Femur (tissue), 1 donor: ENCODE measurements at regions not wholly inside any gene's neighbourhood (a gene's known extent, or its start where the extent isn't known, plus 50 kb on each side); places are given as distances from the start of the nearest gene placed in this dataset.
A peak's percentile ranks its signal among the peaks of the same experiment; 100 is the strongest.

Experiments used
- DNase-seq: peaks from one replicate; pipeline ENCODE4 v3.0.0-alpha.2; 2017

GRCh38 chr14:81673930-81674329, 140.3 kb upstream of the SEL1L start:
- DNase-seq = no peak

GRCh38 chr14:81676395-81676794, 142.7 kb upstream of the SEL1L start:
- no peak for DNase-seq

GRCh38 chr14:81676879-81677278, 143.2 kb upstream of the SEL1L start:
- no peak for DNase-seq

- no peak for DNase-seq
Measured at GRCh38 chr14:81677736-81678135, 144.1 kb upstream of the SEL1L start.

- no peak for DNase-seq
Measured at GRCh38 chr14:81679226-81679625, 145.6 kb upstream of the SEL1L start.

GRCh38 chr14:81681541-81681940, 147.9 kb upstream of the SEL1L start:
- DNase-seq = peak; percentile 28

- DNase-seq = no peak
Measured at GRCh38 chr14:81682134-81682533, 148.5 kb upstream of the SEL1L start.

DNA sequence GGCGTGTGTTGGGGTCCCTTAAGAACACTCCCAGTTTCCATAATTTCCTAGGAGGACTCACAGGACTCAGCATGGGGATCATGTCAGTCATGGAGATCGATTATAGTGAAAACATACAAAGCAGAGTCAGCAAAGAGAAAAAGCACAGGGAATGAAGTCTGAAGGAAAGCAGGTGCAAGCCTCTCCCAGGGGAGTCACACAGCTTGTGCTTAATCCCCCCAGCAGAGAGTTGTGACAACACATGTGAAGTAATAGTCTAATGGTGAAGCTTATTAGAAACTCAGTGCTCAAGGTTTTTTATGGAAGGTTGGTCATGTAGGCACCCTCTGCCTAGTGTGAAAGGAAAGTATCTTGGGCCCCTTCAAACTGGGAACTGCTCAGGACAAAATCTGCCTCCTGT, 149.0 kb upstream of the SEL1L start:
- no peak for DNase-seq

DNA sequence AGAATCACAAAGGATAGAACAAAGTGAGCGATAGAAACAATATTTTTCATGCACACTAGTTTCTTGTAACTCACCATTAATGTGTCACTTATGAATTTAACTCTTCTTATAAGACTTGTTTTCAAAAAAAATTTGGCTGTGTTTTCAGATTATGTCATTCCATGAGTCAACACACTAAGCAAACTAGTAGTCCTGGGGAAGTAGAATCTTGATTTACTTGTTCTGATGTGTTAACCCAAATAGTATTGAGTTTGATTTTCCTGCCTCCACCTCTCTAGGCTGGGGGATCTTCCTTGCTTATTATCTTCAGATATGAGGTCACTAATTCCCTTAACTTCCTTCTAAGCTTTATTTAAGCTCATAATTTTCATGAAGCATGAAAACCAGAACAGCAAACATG, 151.0 kb upstream of the SEL1L start:
- DNase-seq = no peak

- no peak for DNase-seq
Measured at GRCh38 chr14:81686512-81686911, 152.9 kb upstream of the SEL1L start.

GRCh38 chr14:81691931-81692330, 158.3 kb upstream of the SEL1L start:
- DNase-seq = no peak

GRCh38 chr14:81694419-81694818, 160.8 kb upstream of the SEL1L start:
- DNase-seq = no peak

- no peak for DNase-seq
Measured at GRCh38 chr14:81709681-81710080, 176.0 kb upstream of the SEL1L start.

GRCh38 chr14:81710232-81710845, 176.7 kb upstream of the SEL1L start:
- DNase-seq = peak; percentile 47

DNA sequence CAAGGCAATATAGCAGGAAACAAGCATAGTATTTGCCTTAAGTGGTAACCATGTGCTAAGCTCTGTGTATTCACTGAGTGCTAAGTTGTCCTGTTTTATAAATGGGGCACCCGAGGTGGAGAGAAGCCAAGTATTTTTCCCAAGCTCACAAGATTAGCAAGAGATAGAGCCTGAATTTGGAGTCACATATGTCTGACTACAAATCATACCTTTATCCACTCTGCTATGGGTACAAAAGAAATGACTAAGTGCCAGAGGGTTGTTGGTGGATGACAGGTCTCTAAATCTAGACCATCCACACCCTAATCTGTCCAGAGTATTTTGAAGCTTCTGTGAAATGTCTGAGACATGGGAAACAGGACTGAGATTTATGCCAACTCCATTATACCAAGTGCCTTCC, 182.1 kb upstream of the SEL1L start:
- no peak for DNase-seq

DNA sequence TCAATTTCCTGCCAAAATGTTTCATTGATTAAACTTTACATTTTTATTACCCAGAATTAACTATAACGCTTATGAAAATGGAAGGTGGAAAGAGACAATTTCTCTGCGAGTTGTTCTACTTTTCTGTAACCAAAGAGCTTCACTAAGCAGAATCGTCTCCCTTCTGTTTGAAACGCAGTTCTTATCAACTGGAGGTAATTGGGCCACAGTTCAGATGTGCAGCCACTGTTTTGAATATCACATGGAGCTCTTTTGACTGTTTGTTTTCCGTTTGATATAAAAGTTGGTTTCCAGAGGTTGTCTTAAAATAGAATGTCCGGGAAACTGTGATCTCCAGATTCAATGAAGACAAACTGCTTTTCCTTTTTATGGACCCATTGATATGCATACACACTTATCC, 183.3 kb upstream of the SEL1L start:
- no peak for DNase-seq

- DNase-seq = no peak
Measured at GRCh38 chr14:81723956-81724355, 190.3 kb upstream of the SEL1L start.

- DNase-seq = no peak
Measured at GRCh38 chr14:81727218-81727617, 193.6 kb upstream of the SEL1L start.

DNA sequence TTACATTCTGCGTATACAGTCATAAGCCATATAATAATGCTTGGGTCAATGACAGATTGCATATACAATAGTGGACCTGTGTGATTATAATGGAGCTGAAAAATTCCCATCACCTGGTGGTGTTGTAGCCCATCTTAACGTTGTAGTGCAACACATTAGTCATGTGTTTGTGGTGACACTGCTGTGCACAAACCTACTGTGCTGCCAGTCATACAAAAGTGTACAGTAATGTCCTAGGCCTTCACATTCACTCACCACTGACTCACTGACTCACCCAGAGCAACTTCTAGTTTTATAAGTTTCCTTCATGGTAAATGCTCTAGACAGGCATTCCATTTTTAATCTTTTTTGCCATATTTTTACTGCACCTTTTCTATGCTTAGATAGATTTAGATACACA, 194.8 kb upstream of the SEL1L start:
- DNase-seq = no peak

DNA sequence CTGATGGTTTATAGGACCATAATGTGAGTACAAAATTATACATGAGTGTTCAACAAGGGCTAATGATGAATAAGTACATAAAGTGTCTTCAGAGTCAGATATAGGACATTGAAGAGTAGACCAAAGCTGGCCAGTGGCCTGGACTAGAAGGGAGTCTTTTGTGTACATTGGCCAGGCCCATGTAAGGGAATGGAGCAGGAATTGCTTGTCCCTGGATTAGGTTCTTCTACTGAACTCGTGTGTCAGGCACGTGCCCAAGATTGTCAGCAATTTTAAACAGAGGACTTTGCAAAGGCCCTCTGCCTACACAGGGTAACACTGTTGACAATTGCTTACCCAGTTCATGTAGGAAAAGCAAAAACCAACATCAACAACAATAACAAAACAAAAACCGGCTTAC, 196.0 kb upstream of the SEL1L start:
- DNase-seq = no peak

DNA sequence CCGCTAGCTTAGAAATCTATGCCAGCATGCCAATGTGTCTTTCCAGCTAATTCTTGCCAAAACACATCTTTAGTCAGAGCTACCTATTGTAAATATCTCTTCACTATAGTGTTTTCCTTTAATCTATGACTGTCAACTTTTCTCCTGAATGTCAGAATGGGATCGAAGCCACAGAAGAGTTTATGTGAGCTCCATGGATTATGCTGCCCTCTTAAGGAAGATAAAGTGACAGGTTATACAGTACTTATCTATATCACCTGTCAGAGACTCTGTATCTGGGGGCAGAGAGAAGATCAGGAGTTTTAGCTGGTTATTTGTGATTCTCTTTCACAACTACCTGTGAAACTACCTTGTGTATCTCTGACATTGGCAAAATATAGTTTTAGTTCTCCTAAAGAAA, 204.3 kb upstream of the SEL1L start:
- no peak for DNase-seq

DNA sequence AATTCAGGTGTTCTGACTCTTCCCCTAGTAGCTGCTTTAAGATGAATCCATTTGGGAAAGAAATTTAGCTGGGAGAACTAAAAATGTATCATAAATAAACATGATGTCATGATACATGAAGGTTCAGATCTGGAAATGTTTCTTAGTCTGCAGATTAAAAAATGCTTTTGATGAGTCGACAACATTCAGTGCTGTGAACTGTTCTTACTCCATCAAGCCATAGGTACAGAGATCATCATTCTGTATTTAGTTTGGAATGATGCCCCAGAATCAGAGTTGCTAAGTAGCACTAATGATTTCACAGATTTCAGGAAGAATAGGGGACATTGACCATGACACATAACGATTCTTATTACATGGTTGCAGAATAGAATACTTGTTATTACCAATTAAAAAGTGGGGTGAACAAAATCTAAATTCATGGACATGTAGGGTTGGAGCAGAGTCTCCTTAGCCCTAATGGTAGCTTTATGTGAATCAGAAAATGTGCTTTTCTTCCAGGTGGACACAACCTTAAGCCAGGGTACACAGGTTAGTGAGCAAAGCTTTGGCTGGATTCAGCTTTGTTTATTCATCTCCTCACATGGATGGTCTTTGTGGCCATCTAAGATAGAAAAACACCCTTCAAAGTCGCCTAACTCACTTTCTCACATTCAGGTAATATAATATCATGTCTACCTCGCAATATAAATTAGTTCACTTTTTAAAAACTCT, 205.4 kb upstream of the SEL1L start:
- DNase-seq = no peak

GRCh38 chr14:81743605-81744004, 210.0 kb upstream of the SEL1L start:
- DNase-seq = no peak

DNA sequence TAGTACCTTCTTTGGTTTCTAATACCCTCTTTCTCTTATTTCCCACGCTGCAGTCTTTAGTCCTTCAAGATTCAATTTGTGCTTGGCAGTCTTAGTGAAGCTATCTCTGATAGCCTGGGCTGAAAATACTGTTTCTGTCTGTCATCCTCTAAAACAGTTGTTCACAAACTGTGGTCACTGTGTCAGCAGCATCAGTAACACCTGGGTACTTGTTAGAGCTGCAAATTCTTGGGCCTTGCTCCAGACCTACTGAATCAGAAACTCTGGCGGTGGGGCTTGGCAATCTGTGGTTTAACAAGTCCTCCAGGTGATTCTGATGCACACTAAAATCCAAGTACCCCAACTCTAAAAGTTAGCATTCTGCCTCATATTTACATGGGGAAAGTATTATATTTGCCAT, 217.5 kb upstream of the SEL1L start:
- no peak for DNase-seq

- no peak for DNase-seq
Measured at GRCh38 chr14:81759541-81759940, 225.9 kb upstream of the SEL1L start.
